T-helper 1 cell (primary cell): ENCODE measurements at regions not wholly inside any gene's neighbourhood (a gene's known extent, or its start where the extent isn't known, plus 50 kb on each side); places are given as distances from the start of the nearest gene placed in this dataset.

Experiments
- DNase-seq, 5 donors: peaks; one replicate each; pipeline ENCODE4 v3.0.0-alpha.2; 2012 to 2020

DNA sequence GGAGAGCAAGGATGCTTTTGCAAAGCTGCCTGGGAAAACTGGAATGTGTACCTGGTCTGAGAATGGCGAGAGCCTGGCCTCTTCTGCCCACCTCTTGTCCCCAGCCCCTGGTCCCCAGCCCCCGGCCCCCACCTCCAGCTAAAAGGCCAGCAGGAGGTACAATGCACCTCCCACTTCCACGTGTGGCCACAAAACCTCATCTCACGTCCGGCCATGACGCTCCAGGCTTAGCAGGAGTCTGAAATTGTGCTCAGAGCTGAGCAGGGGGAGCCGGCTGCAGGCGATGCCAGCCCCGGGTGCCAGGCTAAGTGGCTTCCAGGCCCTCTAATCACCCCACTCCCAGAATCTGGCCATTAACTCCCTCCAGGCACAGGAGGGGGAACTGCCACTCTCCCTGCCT is 83.1 kb upstream of the PRR20G start:
- no peak for DNase-seq

DNA sequence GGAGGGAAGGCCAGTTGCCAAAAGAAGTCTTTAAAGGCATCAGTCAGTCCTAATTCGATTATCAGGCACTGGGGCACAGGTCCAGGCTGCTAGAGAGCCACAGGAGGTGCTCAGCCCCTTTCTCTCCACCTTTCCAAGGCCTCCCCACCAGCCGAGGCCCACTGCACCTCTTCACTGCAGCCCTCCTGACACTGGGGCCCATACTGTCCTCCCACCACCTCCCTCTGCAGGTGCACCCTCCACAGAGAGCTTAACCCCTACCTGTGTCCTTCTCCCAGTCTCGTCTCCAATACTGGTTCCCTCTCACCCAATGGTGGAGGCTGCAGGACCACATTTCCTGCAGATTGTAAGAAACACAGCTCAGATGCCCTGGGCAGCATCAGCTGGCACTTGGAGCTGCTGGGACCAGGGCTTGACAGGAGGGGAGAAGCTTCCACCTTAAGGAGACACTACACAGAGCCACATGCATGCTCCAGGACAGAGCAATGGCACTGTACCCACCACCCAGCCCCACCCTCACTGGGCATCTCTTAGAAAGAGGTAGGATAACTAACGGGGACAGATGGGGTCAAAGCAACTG is 81.6 kb upstream of the PRR20G start:
- DNase-seq = no peak

DNA sequence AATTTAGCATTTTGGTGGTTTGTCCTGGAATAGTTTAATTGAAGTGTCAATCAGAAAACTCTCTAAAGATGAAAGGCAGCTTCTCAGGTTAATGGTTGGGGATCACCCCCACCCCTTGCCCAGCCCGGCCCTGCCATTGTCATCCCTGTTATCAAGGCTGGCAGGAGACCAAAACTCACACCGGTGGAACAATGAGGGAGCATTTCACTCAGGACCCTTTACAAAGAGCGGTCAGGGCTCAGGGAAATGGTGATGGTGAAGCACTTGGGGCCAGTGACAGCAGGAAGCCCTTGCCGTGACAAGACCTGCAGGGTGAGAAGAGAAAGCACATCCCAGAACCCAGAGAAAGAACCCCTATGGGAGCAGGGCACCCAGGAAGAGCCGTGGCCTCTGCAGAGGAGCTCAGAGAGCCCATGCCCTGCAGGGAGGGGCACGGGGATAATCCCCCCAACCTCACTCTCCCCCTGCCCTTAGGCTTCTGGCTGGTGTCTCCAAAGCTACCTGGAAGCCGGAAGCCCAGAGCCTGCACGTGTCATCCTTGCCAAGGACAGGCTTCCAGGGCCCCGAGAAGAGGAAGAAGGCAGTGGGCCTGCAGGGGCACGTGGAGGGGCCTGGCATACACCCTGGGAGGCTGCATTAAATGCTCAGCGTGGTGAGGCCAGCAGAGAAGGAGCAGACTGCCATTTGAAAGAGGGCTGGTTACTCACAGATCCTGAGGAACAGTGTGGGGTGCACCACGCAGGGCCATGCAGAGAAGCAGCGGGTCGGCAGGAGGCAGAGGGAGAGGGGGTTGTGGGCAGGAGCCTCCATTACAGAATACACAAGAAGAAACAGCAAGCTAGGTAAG is 80.6 kb upstream of the PRR20G start:
- DNase-seq = no peak

DNA sequence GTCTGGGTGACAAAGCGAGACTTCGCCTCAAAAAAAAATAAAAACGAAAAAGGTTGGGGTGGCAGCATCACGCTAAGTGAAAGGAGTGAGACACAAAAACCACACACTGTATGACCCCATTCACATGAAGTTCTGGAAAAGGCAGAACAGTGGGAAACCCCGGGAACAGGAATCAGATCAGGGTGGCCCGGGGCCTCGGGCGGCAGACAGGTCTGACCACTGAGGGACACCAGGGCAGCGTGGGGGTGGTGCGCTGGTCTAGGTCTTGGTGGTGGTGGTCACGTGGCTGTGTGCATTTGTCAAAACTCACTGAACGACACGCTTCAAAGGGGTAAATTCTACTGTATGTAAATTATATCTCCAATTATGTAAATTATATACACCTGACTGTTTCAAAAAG is 79.7 kb upstream of the PRR20G start:
- DNase-seq = no peak

DNA sequence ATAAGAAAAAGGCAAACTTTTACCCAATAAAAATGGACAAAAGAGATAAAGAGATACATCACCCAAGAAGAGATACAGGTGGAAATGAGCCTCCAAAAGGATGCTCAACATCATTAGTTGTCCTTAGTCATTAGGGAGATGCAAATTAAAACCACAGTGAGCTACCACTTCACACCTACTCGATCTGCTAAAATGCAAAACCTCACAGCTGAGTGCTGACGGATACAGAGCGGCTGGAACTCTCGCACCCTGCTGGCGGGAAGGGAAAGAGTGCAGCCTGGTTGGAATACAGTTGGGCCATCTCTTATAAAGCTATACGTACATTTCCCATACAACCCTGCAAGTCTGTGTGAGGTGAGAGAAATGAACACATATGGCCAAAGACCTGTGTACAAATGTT is 78.5 kb upstream of the PRR20G start:
- no peak for DNase-seq

DNA sequence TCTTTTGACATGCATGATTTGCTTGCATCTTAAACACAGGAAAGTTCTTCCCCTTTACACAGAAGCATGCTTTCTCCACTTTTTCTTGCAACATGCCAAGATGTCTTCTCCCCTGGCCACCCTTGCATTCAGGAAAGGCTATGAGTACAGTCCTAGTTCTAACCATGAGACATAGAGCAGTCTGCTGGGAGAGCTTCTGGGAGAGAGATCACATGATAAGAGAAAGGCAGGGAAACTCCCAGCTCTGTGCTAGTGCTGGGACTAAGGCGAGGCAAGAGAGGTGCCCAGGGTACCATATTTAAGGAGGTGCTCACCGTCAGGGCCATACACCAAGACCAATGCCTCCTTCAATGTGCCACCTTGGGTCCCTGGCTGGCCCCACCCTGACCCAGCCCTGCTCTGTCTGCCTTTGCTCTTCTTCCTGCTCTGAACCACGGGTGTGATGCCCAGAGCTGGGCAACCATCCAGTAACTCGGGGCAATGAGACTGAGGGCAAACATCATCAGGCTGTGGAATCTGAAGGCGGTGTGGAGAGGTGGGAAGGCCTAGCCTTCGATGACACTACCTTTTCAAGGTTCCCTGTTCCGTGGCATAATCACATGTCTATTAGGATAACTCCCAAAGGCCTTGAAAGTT is 77.4 kb upstream of the PRR20G start:
- no peak for DNase-seq

DNA sequence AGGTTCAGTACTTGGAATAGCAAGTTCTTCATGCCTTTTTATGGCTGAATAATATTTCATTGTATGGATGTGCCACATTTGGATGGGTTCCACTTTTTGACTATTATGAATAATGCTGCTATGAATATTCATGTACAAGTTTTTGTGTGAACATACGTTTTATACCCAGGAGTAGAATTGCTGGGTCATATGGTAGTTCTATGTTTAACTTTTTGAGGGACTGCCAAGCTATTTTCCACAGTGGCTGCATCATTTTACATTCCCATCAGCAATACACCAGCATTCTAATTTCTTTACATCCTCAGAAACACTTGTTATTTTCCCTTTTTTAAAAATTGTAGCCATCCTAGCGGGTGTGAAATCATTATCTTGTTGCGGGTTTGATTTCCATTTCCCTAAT is 76.0 kb upstream of the PRR20G start:
- no peak for DNase-seq

DNA sequence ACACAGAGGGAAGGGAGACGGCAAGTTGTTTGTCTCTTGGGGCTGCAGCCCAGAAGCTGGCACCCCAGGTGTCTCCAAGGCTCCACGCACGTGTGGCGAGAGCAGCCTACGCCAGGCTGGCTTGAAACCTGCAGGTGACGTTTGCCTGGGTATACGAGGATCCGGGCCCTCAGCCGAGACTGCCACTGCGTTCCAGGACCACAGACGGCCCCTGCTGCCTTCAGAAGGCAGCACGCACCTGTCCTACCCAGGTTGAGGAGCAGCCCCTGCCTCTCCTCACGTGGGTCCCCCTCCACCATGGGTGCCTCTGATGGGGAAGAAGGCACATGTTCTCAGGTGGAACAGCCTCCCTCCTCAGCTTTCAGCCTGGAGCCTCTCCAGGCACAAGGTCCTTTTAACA is 75.3 kb upstream of the PRR20G start:
- no peak for DNase-seq

DNA sequence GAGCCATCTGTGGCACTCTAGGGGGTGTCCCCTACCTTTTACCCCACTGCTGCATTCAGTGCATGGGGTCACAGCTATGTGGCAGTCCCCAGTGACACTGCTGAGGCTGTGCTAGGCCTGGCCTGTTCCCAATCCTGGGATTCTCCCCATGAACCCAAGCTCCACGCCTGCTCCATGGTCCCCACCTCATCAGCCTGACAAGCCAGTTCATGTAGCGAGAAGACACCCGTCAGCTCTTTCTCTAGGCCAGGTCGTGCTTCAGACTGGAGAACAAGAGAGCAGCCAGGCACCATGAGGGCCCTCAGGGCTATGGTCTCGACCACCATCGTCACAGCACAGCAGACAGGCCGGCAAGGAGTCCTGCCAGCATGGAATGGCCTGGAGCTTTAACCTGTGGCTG is 72.8 kb upstream of the PRR20G start:
- DNase-seq = no peak

DNA sequence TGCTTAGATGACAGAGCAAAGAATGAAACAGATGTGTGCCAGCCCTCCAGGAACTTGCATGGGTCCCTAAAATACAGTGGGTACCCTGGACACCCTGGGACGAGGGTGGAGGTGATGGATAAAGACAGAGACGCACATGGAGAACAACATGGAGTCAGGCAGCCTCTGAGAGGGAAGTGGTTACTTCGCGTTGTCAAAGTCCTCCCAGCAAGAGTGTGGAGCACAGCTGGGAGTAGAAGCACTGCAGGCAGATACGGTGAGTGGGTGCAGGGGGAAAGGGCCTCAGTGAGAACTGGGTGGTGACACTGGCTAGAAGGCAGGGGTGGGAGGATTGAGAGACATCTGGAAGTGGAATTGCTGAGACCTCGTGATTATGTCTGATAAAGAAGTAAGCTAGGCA is 70.8 kb upstream of the PRR20G start:
- DNase-seq = no peak

DNA sequence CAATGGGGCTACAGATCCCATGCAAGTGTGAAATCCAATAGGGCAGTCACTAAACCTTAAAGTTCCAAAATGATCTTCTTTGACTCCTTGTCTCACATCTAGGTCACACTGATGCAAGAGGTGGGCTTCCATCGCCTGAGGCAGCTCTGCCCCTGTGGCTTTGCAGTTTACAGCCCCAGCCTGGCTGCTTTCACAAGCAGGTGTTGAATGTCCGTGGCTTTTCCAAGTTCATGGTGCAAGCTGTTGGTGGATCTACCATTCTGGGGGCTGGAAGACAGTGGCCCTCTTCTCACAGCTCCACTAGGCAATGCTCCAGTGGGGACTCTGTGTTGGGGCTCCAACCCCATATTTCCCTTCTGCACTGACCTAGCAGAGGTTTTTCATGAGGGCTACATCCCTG is 68.5 kb upstream of the PRR20G start:
- no peak for DNase-seq

DNA sequence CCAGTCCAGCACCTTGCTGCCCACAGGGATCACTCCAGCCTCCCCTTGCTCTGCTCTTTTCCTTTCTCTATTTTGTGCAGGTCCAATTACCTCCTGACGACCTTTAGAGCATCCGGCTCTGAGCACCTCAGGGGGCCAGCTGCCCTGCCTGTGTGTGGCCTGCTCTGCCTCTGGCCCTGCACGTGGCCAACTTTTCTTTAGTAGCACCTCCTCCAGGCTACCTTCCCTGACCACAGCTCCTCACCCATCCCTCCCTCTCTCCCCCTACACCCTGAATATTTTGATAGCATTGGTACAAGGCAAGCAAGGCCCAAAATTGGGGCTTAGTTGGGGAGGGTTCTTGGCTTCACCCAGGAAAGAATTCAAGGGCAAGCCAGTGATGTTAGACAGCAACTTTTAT is 66.9 kb upstream of the PRR20G start:
- no peak for DNase-seq

DNA sequence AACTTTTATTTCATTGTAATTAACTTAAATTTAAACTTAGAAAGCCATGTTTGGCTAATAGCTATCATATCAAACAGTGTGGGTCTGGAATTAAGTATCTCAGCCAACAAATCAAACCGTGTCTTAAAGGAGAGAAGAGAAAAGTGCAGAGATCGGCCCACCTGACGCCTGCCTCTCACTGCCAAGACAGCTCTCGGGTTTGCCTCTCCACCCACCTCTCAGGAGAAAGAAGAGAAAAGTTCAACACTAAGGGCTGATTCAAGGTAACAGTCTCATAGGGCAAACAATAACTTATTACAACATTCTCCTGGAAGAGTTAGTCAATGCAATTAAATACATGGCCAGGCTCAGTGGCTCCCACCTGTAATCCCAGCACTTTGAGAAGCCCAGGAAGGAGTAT is 64.8 kb upstream of the PRR20G start:
- DNase-seq = no peak

DNA sequence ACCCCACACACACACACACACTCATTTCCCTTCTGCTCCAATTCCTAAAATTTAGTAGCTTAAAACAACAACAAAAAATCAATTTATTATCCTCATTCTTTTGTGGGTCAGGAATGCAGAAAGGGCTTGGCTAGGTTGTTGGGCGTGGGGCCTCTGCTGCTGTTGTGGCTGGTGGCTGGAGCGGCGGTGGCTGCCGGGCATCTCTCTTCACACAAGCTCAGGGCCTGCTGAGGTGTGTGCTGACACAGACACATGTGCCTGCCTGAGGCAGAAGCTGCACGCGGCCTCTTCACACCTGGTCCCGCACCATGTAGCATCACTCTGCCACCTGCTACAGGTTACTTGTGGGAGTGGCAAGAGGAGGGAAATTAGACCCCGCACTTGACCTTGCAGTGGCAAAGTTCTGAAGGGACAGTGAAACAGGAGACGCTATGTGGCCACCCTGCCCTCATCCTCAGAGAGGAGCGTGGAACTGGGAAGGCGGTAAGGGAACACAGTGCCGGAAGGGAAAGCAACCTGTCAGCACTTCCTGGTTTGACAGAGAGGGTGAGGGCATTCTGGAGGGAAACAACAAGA is 64.0 kb upstream of the PRR20G start:
- no peak for DNase-seq

DNA sequence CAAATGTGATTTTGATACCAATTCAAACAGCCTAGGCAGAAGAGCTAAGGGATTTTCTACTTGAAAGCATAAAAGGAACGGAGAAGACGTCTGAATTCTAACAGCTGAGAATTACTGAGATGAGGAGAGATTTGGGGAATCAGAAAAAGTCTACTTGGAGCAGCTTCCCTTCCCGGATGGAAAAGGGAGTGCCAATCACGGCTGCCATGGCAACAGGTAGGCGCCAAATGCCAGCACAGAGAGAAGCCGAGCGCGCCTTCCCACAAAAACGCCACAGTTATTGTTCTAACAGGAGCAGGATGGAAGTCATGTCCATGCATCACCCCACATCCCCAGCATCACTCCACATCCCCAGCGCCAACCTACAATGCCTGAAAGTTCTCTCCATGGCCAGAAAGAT is 63.5 kb upstream of the PRR20G start:
- DNase-seq = no peak

DNA sequence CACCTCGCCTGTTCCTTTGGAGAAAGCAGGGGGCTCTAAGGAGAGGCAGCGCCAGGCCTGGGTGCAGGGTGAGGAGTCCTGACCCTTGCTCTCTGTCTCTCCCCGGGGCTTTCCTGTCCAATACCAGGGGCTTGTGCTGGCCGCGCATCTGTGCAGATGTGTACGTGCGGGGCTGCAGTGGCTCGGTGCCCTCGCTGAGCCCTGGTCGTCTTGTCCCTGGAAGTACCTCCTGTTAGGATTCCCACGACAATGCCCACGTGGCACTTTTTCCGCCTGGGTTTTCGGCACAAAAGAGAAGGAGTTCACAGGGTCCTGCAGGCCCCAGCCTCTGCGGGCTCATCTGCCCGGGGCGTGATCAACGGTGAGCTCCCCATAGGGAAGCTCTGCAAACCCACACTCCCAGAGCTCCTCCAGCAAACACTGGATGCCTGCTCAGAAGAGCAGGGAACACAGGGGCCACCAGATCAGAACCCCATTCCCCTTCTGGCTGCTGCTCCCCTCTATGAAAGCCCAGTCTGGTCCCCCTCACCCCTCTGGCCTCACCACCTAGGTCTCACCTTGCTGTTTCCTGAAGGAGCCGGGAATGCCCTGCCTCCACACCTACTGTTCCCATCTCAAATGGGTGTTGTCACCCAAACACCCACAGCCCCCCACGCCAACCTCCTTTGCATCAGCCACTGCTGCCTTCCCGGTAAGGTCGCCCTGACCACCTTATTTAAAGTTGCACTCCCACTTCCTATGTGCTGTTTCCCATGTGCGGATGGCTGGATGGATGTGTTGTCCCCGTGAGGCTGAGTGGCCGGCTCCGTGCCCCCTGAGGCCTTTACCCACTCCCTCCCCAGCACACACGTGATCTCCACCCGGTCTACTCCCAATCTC is 62.6 kb upstream of the PRR20G start:
- DNase-seq = no peak

DNA sequence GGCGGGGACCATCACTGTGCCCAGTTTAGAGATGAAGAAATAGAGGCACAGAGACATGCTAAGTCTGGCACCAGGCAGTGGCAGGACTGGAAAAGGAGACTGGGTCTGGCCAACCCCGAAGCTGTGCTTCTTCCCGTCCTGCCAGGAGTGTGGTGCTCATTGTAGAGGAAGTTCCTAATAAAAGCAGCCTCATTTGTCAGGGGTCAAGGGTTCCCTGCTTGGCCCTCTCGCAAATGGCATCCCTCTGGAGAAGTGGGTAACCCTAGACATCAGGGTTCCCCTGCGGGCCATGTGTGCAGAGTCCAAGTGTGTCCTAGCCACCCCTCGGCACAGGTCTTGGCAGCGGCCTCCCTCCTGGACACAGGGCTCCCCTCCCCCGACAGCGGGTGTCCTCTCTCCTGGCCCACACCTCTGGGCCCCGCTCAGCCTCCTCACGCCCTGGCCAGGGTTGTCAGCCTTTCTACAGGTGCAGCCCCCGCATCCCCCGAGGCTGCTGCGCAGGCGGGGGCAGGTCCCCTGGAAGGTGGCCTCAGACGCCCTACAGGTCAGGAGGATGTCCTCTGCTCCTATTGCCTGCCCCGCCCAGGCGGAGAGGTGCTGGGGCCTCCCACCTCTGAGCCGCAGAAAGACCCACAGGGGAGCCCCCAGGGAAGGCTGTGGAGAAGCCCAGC is 61.8 kb upstream of the PRR20G start:
- no peak for DNase-seq

DNA sequence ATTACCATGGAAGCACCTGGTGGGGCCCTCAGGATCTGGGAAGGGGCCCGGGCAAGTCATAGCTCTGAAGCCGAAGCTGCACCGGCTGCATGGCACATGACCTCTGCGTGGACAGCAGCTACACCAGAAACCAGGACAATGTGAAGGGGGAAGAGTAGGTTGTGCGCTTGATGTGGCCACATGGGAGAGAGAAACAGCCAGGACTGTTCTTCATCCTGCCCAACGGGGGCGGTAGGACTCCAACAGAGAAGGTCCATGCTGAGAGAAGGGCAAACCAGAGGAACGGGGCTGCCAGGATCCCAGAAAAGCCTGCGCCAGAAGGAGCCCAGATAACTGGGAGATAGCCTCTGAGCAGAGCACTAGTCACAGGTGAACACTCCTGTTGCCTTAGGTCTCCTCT is 54.9 kb upstream of the PRR20G start:
- DNase-seq = no peak

DNA sequence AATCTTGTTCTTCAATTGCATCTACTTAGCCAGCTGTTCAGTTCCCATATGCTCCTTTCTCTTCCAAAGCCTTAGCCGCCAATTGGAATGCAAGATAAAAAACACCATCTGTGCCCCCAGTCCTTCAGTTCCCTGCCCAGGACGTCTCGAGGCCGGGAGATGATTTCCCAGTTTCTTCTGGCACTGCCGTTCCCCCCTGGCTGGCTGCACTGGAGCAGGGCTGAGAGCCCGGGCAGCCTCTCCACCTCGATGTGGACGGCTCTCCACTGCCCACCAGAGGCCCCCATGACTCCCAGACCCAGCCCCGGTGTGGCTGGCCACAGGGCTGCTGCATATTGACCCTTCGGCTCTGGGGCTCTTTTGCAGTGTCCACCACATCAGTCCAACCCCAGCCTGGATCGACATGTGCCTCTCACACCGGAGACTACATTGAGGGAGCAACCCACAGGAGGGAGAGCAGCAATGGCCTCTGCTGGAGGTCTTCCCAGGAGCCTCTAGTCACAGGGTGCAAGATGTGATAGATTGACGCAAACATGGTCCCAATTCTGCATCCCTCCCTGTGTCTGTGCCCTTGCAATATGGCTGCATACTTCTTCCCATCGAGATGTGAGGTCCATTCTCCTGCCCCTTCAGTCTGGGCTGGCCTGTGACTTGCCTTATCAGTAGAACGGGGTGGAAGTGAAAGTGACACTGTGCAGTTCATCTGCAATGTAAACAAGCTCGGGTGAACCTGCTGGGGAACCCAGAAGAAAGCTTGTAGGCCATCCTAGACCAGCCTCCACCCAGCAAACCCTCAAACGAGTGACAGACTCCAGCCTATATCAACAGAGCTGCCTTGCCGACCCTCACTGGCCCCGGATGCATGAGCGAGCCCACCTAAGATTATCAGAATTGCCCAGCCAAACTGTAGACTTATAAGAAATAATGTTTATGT is 52.3 kb upstream of the PRR20G start:
- DNase-seq = no peak

DNA sequence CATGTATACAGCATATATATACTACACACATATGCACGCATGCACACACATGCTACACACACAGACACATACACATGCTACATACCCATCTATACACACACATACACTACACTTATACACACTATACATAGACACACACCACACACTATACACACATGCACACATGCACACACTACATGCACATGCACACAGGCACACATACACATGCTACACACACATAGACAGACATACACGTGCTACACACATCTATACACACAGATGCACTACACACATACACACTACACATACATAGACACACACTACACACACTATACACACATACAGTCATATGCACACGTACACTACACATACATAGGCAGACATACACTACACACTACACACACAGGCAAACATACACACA is 51.2 kb upstream of the PRR20G start:
- DNase-seq = no peak

DNA sequence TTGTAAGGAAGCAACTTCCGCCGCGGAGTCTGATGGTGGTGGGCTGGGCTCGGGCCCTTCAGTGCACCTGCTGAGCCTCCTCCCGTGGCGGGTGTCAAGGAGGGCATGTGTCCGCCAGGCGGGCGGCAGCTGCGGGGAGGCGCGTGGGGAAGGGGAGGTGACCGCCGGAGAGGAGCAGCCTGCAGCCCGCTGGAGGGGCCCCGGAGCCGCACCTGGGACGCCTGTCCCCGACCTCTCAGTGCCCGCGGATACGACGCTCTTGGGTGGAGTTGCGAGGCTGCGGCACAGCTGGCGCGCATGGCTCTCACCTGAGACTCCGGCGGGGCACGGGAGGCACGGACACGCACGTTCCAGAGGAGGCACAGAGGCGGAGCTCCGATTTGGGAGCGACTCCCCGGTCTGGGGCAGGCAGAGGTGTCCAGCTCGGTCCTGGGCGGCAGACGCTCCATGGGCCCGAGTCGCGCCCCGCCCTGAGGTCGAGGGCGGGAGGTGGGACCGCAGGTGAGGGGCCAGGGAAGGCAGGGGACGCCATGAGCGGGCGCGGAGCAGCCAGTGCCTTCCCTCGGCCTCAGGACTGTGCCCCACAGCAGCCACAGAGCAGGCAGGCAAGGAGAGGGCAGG is 50.2 kb upstream of the PRR20G start:
- no peak for DNase-seq
